SK-N-SH treated with all-trans-retinoic acid at 6 μM for 48 hours (cell line): ENCODE measurements at regions not wholly inside any gene's neighbourhood (a gene's known extent, or its start where the extent isn't known, plus 50 kb on each side); places are given as distances from the start of the nearest gene placed in this dataset.
"Not testable (repeated sequence)": the region's sequence is repeated elsewhere in the genome, so short reads cannot be mapped to it uniquely, and the experiment has no call there.

Experiments used
- ATAC-seq: fragments of 200-7000 bp; cut with Tn5 transposase; 3 replicates; pipeline ENCODE4 v1.9.1; 2020; ENCODE audit warnings: mild to moderate bottlenecking, moderate library complexity
- ARNTL ChIP-seq: fragments of 450-650 bp; formaldehyde crosslinking; IDR thresholded peaks from 2 replicates; pipeline ENCODE4 v1.5.0; 2020; ENCODE audit warnings: low read depth, mild to moderate bottlenecking, moderate library complexity, borderline replicate concordance
- BACH2 ChIP-seq: fragments of 250-450 bp; sonication (Bioruptor Pico); IDR thresholded peaks from 2 replicates; pipeline ENCODE4 v1.9.0; 2021; ENCODE audit warnings: mild to moderate bottlenecking, borderline replicate concordance
- CREB5 ChIP-seq: fragments of 250-450 bp; sonication (Bioruptor Pico); IDR thresholded peaks from 2 replicates; pipeline ENCODE4 v1.5.1; 2020; ENCODE audit warnings: low read depth, mild to moderate bottlenecking, moderate library complexity
- CSDC2 ChIP-seq: fragments of 250-450 bp; sonication (Bioruptor Pico); IDR thresholded peaks from 2 replicates; pipeline ENCODE4 v1.5.0; 2020; ENCODE audit warnings: mild to moderate bottlenecking, moderate library complexity
- ESRRG ChIP-seq: fragments of 250-450 bp; sonication (Bioruptor Pico); IDR thresholded peaks from 2 replicates; pipeline ENCODE4 v1.6.1; 2021; ENCODE audit warnings: mild to moderate bottlenecking
- OSR1 ChIP-seq: fragments of 250-450 bp; sonication (Bioruptor Pico); IDR thresholded peaks from 2 replicates; pipeline ENCODE4 v1.8.0; 2022; ENCODE audit warnings: moderate library complexity, mild to moderate bottlenecking, inconsistent platforms
- POU6F1 ChIP-seq: fragments of 250-450 bp; sonication (Bioruptor Pico); IDR thresholded peaks from 2 replicates; pipeline ENCODE4 v1.8.0; 2021; ENCODE audit warnings: low read depth, mild to moderate bottlenecking, moderate library complexity, borderline replicate concordance
- PPARA ChIP-seq: fragments of 250-450 bp; sonication (Bioruptor Pico); IDR thresholded peaks from 2 replicates; pipeline ENCODE4 v1.5.0; 2020; ENCODE audit warnings: mild to moderate bottlenecking, borderline replicate concordance
- RARB ChIP-seq: fragments of 250-450 bp; sonication (Bioruptor Pico); IDR thresholded peaks from 2 replicates; pipeline ENCODE4 v1.8.0; 2021; ENCODE audit warnings: mild to moderate bottlenecking, moderate library complexity
- SNAI2 ChIP-seq: fragments of 250-450 bp; sonication (Bioruptor Pico); IDR thresholded peaks from 2 replicates; pipeline ENCODE4 v1.5.0; 2020; ENCODE audit warnings: mild to moderate bottlenecking, moderate library complexity
- TCF4 ChIP-seq: fragments of 250-450 bp; sonication (Bioruptor Pico); IDR thresholded peaks from 2 replicates; pipeline ENCODE4 v1.8.0; 2021; ENCODE audit warnings: mild to moderate bottlenecking, moderate library complexity, borderline replicate concordance
- ZC3H10 ChIP-seq: fragments of 250-450 bp; sonication (Bioruptor Pico); IDR thresholded peaks from 2 replicates; pipeline ENCODE4 v1.5.1; 2021; ENCODE audit warnings: mild to moderate bottlenecking, moderate library complexity
- ZFP30 ChIP-seq: fragments of 450-650 bp; formaldehyde crosslinking; IDR thresholded peaks from 2 replicates; pipeline ENCODE4 v1.5.0; 2022; ENCODE audit warnings: mild to moderate bottlenecking, moderate library complexity
- ZNF8 ChIP-seq: fragments of 450-650 bp; formaldehyde crosslinking; IDR thresholded peaks from 2 replicates; pipeline ENCODE4 v1.5.0; 2020; ENCODE audit warnings: mild to moderate bottlenecking, moderate library complexity
- TF ChIP-seq, protein P1 (sequence below): fragments of 250-450 bp; sonication (Bioruptor Pico); IDR thresholded peaks from 2 replicates; pipeline ENCODE4 v1.5.1; 2021; ENCODE audit warnings: mild to moderate bottlenecking, moderate library complexity
- TF ChIP-seq, protein P2 (sequence below): fragments of 250-450 bp; sonication (Bioruptor Pico); IDR thresholded peaks from 2 replicates; pipeline ENCODE4 v1.5.0; 2020; ENCODE audit warnings: mild to moderate bottlenecking, moderate library complexity
- TF ChIP-seq, protein P3 (sequence below): fragments of 250-450 bp; sonication (Bioruptor Pico); IDR thresholded peaks from 2 replicates; pipeline ENCODE4 v1.8.0; 2020; ENCODE audit warnings: mild to moderate bottlenecking, moderate library complexity, borderline replicate concordance

- ATAC-seq = no peak
- TF ChIP-seq CSDC2 (CRISPR knock-in tag) = no peak
- TF ChIP-seq ZC3H10 (CRISPR knock-in tag) = no peak
- no peak for TF ChIP-seq ESRRG (CRISPR knock-in tag)
- TF ChIP-seq, protein P1, sequence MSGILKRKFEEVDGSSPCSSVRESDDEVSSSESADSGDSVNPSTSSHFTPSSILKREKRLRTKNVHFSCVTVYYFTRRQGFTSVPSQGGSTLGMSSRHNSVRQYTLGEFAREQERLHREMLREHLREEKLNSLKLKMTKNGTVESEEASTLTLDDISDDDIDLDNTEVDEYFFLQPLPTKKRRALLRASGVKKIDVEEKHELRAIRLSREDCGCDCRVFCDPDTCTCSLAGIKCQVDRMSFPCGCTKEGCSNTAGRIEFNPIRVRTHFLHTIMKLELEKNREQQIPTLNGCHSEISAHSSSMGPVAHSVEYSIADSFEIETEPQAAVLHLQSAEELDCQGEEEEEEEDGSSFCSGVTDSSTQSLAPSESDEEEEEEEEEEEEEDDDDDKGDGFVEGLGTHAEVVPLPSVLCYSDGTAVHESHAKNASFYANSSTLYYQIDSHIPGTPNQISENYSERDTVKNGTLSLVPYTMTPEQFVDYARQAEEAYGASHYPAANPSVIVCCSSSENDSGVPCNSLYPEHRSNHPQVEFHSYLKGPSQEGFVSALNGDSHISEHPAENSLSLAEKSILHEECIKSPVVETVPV (CRISPR knock-in tag) = no peak
- TF ChIP-seq CREB5 = no peak
- no peak for TF ChIP-seq ZFP30 (CRISPR knock-in tag)
- TF ChIP-seq PPARA = no peak
- TF ChIP-seq, all 23 proteins: peak for 0
Observed at GRCh38 chr12:97714107-97714563, 251.5 kb downstream of the RMST start.

DNA sequence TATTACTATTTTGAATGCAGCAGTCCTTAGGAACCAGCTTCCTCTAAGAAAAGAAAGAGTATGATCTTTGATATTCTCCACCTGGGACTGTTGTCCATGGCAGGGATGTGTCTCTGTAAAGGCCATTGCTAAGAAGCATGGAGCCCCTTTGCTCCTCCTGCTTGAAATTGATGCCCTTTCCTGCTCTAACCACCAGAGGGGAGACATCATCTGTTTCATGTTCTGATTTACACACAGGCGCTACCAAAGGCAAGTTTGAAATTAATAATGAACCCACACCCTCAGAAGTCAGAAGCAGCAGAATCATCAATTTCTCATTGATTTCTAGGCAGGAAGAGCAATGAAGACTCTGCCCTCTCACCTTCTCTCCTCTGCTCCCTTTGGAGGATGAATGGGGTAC lies 253.8 kb downstream of the RMST start:
- no peak for TF ChIP-seq ESRRG (CRISPR knock-in tag)
- no peak for TF ChIP-seq PPARA
- TF ChIP-seq ARNTL (CRISPR knock-in tag) = no peak
- ATAC-seq = no peak

DNA sequence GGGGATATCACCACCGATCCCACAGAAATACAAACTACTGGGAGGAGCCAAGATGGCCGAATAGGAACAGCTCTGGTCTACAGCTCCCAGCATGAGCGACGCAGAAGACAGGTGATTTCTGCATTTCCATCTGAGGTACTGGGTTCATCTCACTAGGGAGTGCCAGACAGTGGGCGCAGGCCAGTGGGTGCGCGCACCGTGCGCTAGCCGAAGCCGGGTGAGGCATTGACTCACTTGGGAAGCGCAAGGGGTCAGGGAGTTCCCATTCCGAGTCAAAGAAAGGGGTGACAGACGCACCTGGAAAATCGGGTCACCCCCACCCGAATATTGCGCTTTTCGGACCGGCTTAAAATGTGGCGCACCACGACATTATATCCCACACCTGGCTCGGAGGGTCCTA lies 261.2 kb downstream of the RMST start:
- not testable (repeated sequence) for ATAC-seq

DNA sequence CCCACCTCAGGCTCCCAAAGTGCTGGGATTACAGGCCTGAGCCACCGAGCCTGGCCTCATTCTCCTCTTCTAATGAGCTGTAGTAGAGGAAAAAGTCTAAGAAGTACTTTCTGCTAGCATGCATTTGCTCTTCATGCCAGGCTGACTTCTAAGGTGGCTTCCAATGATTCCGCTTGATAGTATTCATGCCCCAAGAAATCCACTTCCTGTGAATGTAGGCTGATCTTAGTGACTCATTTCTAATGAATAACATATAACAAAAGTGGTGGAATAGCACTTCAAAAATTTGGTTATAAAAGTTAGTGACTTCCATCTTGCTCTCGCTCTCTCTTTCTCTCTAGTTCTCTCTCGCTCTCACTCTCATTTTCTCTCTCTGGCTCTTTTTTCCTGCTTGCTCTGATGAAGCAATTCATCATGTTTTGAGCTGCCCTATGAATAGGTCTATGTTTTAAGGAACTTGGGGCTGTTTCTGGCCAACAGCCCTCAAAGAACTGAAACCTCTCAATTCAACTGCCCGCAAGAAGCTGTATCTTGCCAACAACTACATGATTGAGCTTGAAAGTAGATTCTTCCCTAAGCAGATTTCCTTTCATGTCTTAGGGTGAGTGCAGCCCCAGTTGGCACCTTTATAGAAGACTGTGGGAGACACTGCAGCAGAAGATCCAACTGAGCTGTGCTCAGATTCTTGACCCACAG lies 282.9 kb downstream of the RMST start:
- TF ChIP-seq, protein P2, sequence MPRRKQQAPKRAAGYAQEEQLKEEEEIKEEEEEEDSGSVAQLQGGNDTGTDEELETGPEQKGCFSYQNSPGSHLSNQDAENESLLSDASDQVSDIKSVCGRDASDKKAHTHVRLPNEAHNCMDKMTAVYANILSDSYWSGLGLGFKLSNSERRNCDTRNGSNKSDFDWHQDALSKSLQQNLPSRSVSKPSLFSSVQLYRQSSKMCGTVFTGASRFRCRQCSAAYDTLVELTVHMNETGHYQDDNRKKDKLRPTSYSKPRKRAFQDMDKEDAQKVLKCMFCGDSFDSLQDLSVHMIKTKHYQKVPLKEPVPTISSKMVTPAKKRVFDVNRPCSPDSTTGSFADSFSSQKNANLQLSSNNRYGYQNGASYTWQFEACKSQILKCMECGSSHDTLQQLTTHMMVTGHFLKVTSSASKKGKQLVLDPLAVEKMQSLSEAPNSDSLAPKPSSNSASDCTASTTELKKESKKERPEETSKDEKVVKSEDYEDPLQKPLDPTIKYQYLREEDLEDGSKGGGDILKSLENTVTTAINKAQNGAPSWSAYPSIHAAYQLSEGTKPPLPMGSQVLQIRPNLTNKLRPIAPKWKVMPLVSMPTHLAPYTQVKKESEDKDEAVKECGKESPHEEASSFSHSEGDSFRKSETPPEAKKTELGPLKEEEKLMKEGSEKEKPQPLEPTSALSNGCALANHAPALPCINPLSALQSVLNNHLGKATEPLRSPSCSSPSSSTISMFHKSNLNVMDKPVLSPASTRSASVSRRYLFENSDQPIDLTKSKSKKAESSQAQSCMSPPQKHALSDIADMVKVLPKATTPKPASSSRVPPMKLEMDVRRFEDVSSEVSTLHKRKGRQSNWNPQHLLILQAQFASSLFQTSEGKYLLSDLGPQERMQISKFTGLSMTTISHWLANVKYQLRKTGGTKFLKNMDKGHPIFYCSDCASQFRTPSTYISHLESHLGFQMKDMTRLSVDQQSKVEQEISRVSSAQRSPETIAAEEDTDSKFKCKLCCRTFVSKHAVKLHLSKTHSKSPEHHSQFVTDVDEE (CRISPR knock-in tag) = no peak
- TF ChIP-seq SNAI2 (CRISPR knock-in tag) (no peak), PPARA (no peak), RARB (no peak), CREB5 (no peak), ARNTL (CRISPR knock-in tag) (no peak), TCF4 (CRISPR knock-in tag) (no peak), ZNF8 (CRISPR knock-in tag) (no peak), BACH2 (no peak), POU6F1 (no peak), OSR1 (CRISPR knock-in tag) (no peak)
- TF ChIP-seq, protein P1 (CRISPR knock-in tag) = no peak
- TF ChIP-seq, protein P3, sequence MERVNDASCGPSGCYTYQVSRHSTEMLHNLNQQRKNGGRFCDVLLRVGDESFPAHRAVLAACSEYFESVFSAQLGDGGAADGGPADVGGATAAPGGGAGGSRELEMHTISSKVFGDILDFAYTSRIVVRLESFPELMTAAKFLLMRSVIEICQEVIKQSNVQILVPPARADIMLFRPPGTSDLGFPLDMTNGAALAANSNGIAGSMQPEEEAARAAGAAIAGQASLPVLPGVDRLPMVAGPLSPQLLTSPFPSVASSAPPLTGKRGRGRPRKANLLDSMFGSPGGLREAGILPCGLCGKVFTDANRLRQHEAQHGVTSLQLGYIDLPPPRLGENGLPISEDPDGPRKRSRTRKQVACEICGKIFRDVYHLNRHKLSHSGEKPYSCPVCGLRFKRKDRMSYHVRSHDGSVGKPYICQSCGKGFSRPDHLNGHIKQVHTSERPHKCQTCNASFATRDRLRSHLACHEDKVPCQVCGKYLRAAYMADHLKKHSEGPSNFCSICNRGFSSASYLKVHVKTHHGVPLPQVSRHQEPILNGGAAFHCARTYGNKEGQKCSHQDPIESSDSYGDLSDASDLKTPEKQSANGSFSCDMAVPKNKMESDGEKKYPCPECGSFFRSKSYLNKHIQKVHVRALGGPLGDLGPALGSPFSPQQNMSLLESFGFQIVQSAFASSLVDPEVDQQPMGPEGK (CRISPR knock-in tag) = no peak
- ATAC-seq = no peak
